ENCODE measurements at regions not wholly inside any gene's neighbourhood (a gene's known extent, or its start where the extent isn't known, plus 50 kb on each side); places are given as distances from the start of the nearest gene placed in this dataset.
A peak's percentile ranks its signal among the peaks of the same experiment; 100 is the strongest.
"Not testable (repeated sequence)": the region's sequence is repeated elsewhere in the genome, so short reads cannot be mapped to it uniquely, and the experiment has no call there.

GRCh38 chr12:73964641-73965040, 573.0 kb upstream of the ATXN7L3B start:
- DNase-seq (no peak), ATAC-seq (no peak)
- no peaks in the 10 kb centered on the region for H3K9me3 ChIP-seq (ENCODE audit: control insufficient read depth, low read length)
- WGBS: 75% methylated on average over 3 of the region's 3 CpGs
- H3K4me1 ChIP-seq (ENCODE audit: control insufficient read depth, insufficient read depth, low read length): no peaks in the 10 kb centered on the region
- H3K4me3 ChIP-seq (ENCODE audit: low read length): no peak overlapping the region
- H3K27me3 ChIP-seq (ENCODE audit: control insufficient read depth, insufficient read depth): no peaks in the 10 kb centered on the region
- no peak overlapping the region for H3K27ac ChIP-seq (ENCODE audit: low read length)
- intact Hi-C loops (cut with DNase I): no loop called here

- no peak overlapping the region for H3K27ac ChIP-seq (ENCODE audit: low read length)
- no peaks in the 10 kb centered on the region for H3K27me3 ChIP-seq (ENCODE audit: control insufficient read depth, insufficient read depth)
- ATAC-seq: no peak
- H3K4me1 ChIP-seq (ENCODE audit: control insufficient read depth, insufficient read depth, low read length): no peaks in the 10 kb centered on the region
- no peak overlapping the region for H3K4me3 ChIP-seq (ENCODE audit: low read length)
- intact Hi-C loops (cut with DNase I): no loop called here
- WGBS: 74% methylated on average over 1 of the region's 1 CpG
- no peaks in the 10 kb centered on the region for H3K9me3 ChIP-seq (ENCODE audit: control insufficient read depth, low read length)
- DNase-seq: no peak
These were observed 564.1 kb upstream of the ATXN7L3B start for GRCh38 chr12:73973486-73973885.

DNA sequence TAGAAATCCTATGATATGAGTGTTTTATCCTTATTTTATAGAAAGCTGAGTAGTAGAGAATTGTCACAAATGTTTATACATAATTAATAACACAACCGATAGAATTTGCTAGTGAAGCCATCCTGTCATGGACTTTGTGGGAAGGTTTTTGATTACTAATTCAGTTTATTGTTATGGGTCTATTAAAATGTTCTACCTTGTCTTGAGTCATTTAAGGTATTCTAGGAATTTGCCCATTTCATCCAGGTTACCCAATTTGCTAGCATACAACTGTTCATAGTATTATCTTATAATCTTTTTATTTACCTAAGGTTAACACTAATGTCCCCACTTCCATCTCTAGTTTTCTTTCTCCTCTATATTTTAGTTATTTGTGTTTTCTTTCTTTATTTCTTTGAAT, 553.1 kb upstream of the ATXN7L3B start:
- DNase-seq (no peak), ATAC-seq (no peak)
- H3K9me3 ChIP-seq (ENCODE audit: control insufficient read depth, low read length): no peaks in the 10 kb centered on the region
- no peak overlapping the region for H3K4me3 ChIP-seq (ENCODE audit: low read length)
- H3K27ac ChIP-seq (ENCODE audit: low read length): no peak overlapping the region
- H3K4me1 ChIP-seq (ENCODE audit: control insufficient read depth, insufficient read depth, low read length): no peaks in the 10 kb centered on the region
- intact Hi-C loops (cut with DNase I): no loop called here
- no peaks in the 10 kb centered on the region for H3K27me3 ChIP-seq (ENCODE audit: control insufficient read depth, insufficient read depth)
- WGBS: 94% methylated on average over 1 of the region's 1 CpG

DNA sequence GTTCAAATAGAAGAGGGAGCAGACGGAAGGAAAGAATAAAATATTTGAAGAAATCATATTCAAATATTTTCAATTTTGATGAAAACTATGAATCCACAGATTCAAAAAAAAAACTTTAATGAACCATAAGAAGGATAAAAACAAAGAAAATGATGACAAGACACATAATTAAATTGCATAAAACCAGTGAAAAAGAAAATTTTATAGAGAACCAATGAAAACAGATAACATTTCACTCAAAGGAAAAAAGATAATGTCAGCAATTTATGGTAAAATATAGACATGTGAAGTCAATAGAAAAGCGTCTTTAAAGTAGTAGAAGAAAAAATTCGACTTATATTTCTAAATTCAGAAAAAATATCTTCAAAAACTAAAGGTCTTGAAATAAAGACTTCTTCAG, 546.5 kb upstream of the ATXN7L3B start:
- DNase-seq: no peak
- intact Hi-C loops (cut with DNase I): no loop called here
- 62% methylated on average over 3 of the region's 3 CpGs for WGBS
- H3K4me1 ChIP-seq (ENCODE audit: control insufficient read depth, insufficient read depth, low read length): no peaks in the 10 kb centered on the region
- ATAC-seq: no peak
- no peak overlapping the region for H3K4me3 ChIP-seq (ENCODE audit: low read length)
- H3K27ac ChIP-seq (ENCODE audit: low read length): no peak overlapping the region
- H3K9me3 ChIP-seq (ENCODE audit: control insufficient read depth, low read length): no peaks in the 10 kb centered on the region
- no peaks in the 10 kb centered on the region for H3K27me3 ChIP-seq (ENCODE audit: control insufficient read depth, insufficient read depth)

GRCh38 chr12:73998894-73999293, 538.7 kb upstream of the ATXN7L3B start:
- ATAC-seq (no peak), DNase-seq (no peak)
- no peaks in the 10 kb centered on the region for H3K9me3 ChIP-seq (ENCODE audit: control insufficient read depth, low read length)
- no peaks in the 10 kb centered on the region for H3K27me3 ChIP-seq (ENCODE audit: control insufficient read depth, insufficient read depth)
- intact Hi-C loops (cut with DNase I): no loop called here
- H3K4me3 ChIP-seq (ENCODE audit: low read length): no peak overlapping the region
- WGBS: 66% methylated on average over 1 of the region's 1 CpG
- no peaks in the 10 kb centered on the region for H3K4me1 ChIP-seq (ENCODE audit: control insufficient read depth, insufficient read depth, low read length)
- H3K27ac ChIP-seq (ENCODE audit: low read length): no peak overlapping the region

DNA sequence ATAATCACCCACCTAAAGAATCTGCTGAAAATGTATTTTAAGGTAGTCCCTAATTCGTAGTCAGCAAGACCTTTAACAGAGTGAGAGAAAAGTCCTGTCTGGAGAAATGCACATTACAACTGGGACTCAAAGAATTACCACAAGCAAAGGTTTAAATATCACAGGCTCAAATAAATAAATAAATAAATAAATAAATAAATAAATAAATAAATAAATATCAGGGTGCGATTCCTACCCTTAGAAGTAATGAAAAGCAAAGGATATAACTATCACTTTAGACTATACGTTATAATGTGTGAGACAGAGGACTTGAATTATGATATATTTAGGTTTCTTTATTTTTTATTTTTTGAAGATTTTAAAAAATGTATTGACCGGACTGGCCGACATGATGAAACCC, 522.5 kb upstream of the ATXN7L3B start:
- no peak overlapping the region for H3K27ac ChIP-seq (ENCODE audit: low read length)
- no peaks in the 10 kb centered on the region for H3K9me3 ChIP-seq (ENCODE audit: control insufficient read depth, low read length)
- DNase-seq: no peak
- no peak overlapping the region for H3K4me3 ChIP-seq (ENCODE audit: low read length)
- 93% methylated on average over 5 of the region's 5 CpGs for WGBS
- ATAC-seq: no peak
- H3K4me1 ChIP-seq (ENCODE audit: control insufficient read depth, insufficient read depth, low read length): no peaks in the 10 kb centered on the region
- intact Hi-C loops (cut with DNase I): no loop called here
- H3K27me3 ChIP-seq (ENCODE audit: control insufficient read depth, insufficient read depth): no peaks in the 10 kb centered on the region

DNA sequence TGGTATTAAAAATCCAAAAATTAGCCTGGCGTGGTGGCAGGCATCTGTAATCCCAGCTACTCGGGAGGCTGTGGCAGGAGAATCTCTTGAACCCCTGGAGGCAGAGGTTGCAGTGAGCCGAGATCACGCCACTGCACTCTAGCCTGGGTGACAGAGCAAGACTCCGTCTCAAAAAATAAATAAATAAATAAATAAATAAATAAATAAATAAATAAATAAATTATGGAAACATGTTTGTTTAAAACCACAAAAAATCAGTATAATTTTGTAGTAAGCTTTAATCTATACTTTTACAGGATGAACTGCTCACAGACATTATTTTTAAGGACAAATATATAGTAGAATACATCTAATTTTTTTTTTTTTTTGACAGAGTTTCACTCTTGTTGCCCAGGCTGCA, 521.3 kb upstream of the ATXN7L3B start:
- H3K9me3 ChIP-seq (ENCODE audit: control insufficient read depth, low read length); H3K4me3 ChIP-seq (ENCODE audit: low read length); H3K27me3 ChIP-seq (ENCODE audit: control insufficient read depth, insufficient read depth); DNase-seq; ATAC-seq; intact Hi-C loops (cut with DNase I); H3K4me1 ChIP-seq (ENCODE audit: control insufficient read depth, insufficient read depth, low read length); H3K27ac ChIP-seq (ENCODE audit: low read length): not testable (repeated sequence)
- 93% methylated on average over 5 of the region's 5 CpGs for WGBS

DNA sequence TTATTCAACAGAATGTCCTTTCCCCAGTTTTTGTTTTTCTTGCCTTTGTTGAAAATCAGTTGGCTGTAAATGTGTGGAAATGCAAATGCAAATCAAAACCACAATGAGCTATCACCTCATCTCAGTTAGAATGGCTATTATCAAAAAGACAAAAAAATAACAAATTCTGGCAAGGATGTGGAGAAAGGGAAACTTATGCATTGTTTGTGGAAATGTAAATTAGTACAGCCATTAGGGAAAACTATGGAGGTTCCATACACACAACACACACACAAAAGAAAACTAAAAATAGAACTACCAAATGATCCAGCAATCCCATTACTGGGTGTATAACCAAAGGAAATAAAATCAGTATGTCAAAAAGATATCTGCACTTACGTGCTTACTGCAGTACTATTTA, 518.8 kb upstream of the ATXN7L3B start:
- Histone ChIP-seq H3K9me3 (ENCODE audit: control insufficient read depth, low read length) (no peaks in the 10 kb centered on the region), H3K27me3 (ENCODE audit: control insufficient read depth, insufficient read depth) (no peaks in the 10 kb centered on the region), H3K27ac (ENCODE audit: low read length) (no peak overlapping the region), H3K4me1 (ENCODE audit: control insufficient read depth, insufficient read depth, low read length) (no peaks in the 10 kb centered on the region), H3K4me3 (ENCODE audit: low read length) (no peak overlapping the region)
- DNase-seq (no peak), ATAC-seq (no peak)
- 74% methylated on average over 1 of the region's 1 CpG for WGBS
- intact Hi-C loops (cut with DNase I): no loop called here

- 10% methylated on average over 9 of the region's 9 CpGs for WGBS
- no peak overlapping the region for H3K27ac ChIP-seq (ENCODE audit: low read length)
- intact Hi-C loops (cut with DNase I): no loop called here
- DNase-seq: peak; percentile 55 to 72 (median 69)
- H3K27me3 ChIP-seq (ENCODE audit: control insufficient read depth, insufficient read depth): no peaks in the 10 kb centered on the region
- peak; percentile 82 to 86 for ATAC-seq
- H3K9me3 ChIP-seq (ENCODE audit: control insufficient read depth, low read length): no peaks in the 10 kb centered on the region
- H3K4me3 ChIP-seq (ENCODE audit: low read length): no peak overlapping the region
- no peaks in the 10 kb centered on the region for H3K4me1 ChIP-seq (ENCODE audit: control insufficient read depth, insufficient read depth, low read length)
These were observed 515.7 kb upstream of the ATXN7L3B start for GRCh38 chr12:74021937-74022336.

- no peak overlapping the region for H3K27ac ChIP-seq (ENCODE audit: low read length)
- intact Hi-C loops (cut with DNase I): no loop called here
- H3K27me3 ChIP-seq (ENCODE audit: control insufficient read depth, insufficient read depth): no peaks in the 10 kb centered on the region
- no peak overlapping the region for H3K4me3 ChIP-seq (ENCODE audit: low read length)
- H3K9me3 ChIP-seq (ENCODE audit: control insufficient read depth, low read length): no peaks in the 10 kb centered on the region
- DNase-seq (no peak), ATAC-seq (no peak)
- H3K4me1 ChIP-seq (ENCODE audit: control insufficient read depth, insufficient read depth, low read length): no peaks in the 10 kb centered on the region
- WGBS: 48% methylated on average over 2 of the region's 2 CpGs
These were observed 506.6 kb upstream of the ATXN7L3B start for GRCh38 chr12:74031045-74031444.

- no peak for DNase-seq
- WGBS: 35% methylated on average over 3 of the region's 3 CpGs
- Histone ChIP-seq H3K4me1 (ENCODE audit: control insufficient read depth, insufficient read depth, low read length) (no peaks in the 10 kb centered on the region), H3K27ac (ENCODE audit: low read length) (no peak overlapping the region), H3K27me3 (ENCODE audit: control insufficient read depth, insufficient read depth) (no peaks in the 10 kb centered on the region), H3K9me3 (ENCODE audit: control insufficient read depth, low read length) (no peaks in the 10 kb centered on the region), H3K4me3 (ENCODE audit: low read length) (no peak overlapping the region)
- intact Hi-C loops (cut with DNase I): no loop called here
- ATAC-seq: no peak
These were observed 504.1 kb upstream of the ATXN7L3B start for GRCh38 chr12:74033531-74033930.

DNA sequence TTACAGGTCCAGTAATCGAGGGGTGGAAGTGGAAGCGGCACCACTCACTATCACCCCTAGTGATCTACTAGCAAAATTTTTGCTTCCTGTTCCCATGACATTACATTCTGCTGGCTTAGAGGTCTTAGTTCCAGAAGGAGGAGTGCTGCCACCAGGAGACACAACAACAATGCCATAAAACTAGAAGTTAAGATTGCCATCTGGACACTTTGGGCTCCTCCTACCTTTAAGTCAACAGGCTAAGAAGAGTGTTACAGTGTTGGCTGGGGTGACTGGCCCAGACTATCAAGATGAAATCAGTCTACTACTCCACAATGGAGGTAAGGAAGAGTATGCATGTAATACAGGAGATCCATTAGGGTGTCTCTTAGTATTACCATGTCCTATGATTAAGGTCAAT, 498.5 kb upstream of the ATXN7L3B start:
- ATAC-seq; intact Hi-C loops (cut with DNase I); H3K9me3 ChIP-seq (ENCODE audit: control insufficient read depth, low read length); H3K27me3 ChIP-seq (ENCODE audit: control insufficient read depth, insufficient read depth); H3K4me3 ChIP-seq (ENCODE audit: low read length); H3K4me1 ChIP-seq (ENCODE audit: control insufficient read depth, insufficient read depth, low read length); H3K27ac ChIP-seq (ENCODE audit: low read length); DNase-seq: not testable (repeated sequence)
- WGBS: 76% methylated on average over 2 of the region's 2 CpGs
